H1 (cell line): ENCODE measurements at regions not wholly inside any gene's neighbourhood (a gene's known extent, or its start where the extent isn't known, plus 50 kb on each side); places are given as distances from the start of the nearest gene placed in this dataset.

Source experiments
- CTCF ChIA-PET: fragments of 300-600 bp; sonication (Branson Sonifier 250); formaldehyde crosslinking; loops from one replicate; lab custom pipeline; 2021; ENCODE audit not compliant: partially characterized antibody; lab: Charles Lee
- POLR2A ChIA-PET: fragments of 300-600 bp; sonication (Branson Sonifier 250); formaldehyde crosslinking; loops from one replicate; lab custom pipeline; 2021; ENCODE audit warnings: inconsistent platforms; ENCODE audit not compliant: partially characterized antibody; lab: Charles Lee
- DNase-seq, 2 experiments: peaks; one replicate each; pipeline versions ENCODE4 v3.0.0 to v3.0.0-alpha.2; 2010 to 2022; ENCODE audit warnings: low spot score in 2 of 2, low read depth in 1 of 2, mixed read lengths in 1 of 2
- FAIRE-seq: peaks from 2 replicates; lab custom pipeline; 2011; peaks lifted over from hg19 to GRCh38; lab: Jason Lieb, UNC
- H2AFZ ChIP-seq: 2 replicates; pipeline ENCODE4 v1.8.1; 2012; ENCODE audit warnings: low read length, inconsistent platforms
- H2AK5ac ChIP-seq: 2 replicates; pipeline ENCODE4 v1.6.1; 2013; ENCODE audit warnings: low read depth, low read length
- H2BK120ac ChIP-seq: replicated peaks from 2 replicates; pipeline ENCODE3; 2013; ENCODE audit warnings: low read depth, low read length, inconsistent platforms
- H2BK12ac ChIP-seq: 2 replicates; pipeline ENCODE4 v1.6.1; 2013; ENCODE audit warnings: low read depth, low read length
- H2BK15ac ChIP-seq: 2 replicates; pipeline ENCODE4 v1.6.1; 2013; ENCODE audit warnings: low read length
- H2BK20ac ChIP-seq: 2 replicates; pipeline ENCODE4 v1.6.1; 2013; ENCODE audit warnings: low read length
- H2BK5ac ChIP-seq: 2 replicates; pipeline ENCODE4 v1.6.1; 2013; ENCODE audit warnings: low read depth, low read length
- H3K14ac ChIP-seq: 2 replicates; pipeline ENCODE4 v1.6.1; 2013; ENCODE audit warnings: inconsistent platforms; ENCODE audit not compliant: insufficient read length
- H3K18ac ChIP-seq: 2 replicates; pipeline ENCODE4 v1.6.1; 2013; ENCODE audit warnings: low read length; ENCODE audit errors: extremely low read depth
- H3K23ac ChIP-seq: 2 replicates; pipeline ENCODE4 v1.6.1; 2013; ENCODE audit warnings: inconsistent platforms; ENCODE audit not compliant: insufficient read length
- H3K23me2 ChIP-seq: 2 replicates; pipeline ENCODE4 v1.6.1; 2013; ENCODE audit warnings: low read depth, low read length
- H3K27ac ChIP-seq: 2 replicates; pipeline ENCODE4 v1.6.1; 2011; ENCODE audit warnings: low read depth, low read length, inconsistent platforms
- H3K27me3 ChIP-seq, 4 experiments: replicated peaks in 1 of 4; 1 replicate in 1 of 4; 2 replicates in 3 of 4; pipeline versions ENCODE4 v1.6.1 to v1.8.1; 2011 to 2013; ENCODE audit warnings: low read length in 3 of 4, mild to moderate bottlenecking in 3 of 4, inconsistent platforms in 2 of 4, mixed read lengths in 2 of 4, moderate library complexity in 1 of 4; ENCODE audit not compliant: control insufficient read depth in 3 of 4, insufficient read depth in 3 of 4; ENCODE audit errors: extremely low read depth in 1 of 4
- H3K36me3 ChIP-seq, 4 experiments: 2 replicates each; pipeline versions ENCODE4 v1.6.1 to v1.8.1; 2011 to 2013; ENCODE audit warnings: mild to moderate bottlenecking in 4 of 4, low read length in 3 of 4, moderate library complexity in 2 of 4, control low read depth in 1 of 4, inconsistent platforms in 1 of 4; ENCODE audit not compliant: insufficient read depth in 4 of 4, control insufficient read depth in 2 of 4
- H3K4ac ChIP-seq: replicated peaks from 2 replicates; pipeline ENCODE3; 2013; ENCODE audit warnings: low read length, low read depth, mixed read lengths, inconsistent platforms; ENCODE audit not compliant: insufficient read length
- H3K4me1 ChIP-seq, 4 experiments: replicated peaks in 1 of 4; 1 replicate in 1 of 4; 2 replicates in 3 of 4; pipeline versions ENCODE4 v1.6.1 to v1.8.1; 2011 to 2013; ENCODE audit warnings: low read length in 3 of 4, inconsistent platforms in 2 of 4, mixed read lengths in 1 of 4; ENCODE audit not compliant: insufficient read depth in 4 of 4, control insufficient read depth in 3 of 4
- H3K4me2 ChIP-seq, 2 experiments: 2 replicates each; pipeline versions ENCODE4 v1.6.1 to v1.8.1; 2011 to 2013; ENCODE audit warnings: low read depth in 2 of 2, low read length in 2 of 2, control low read depth in 1 of 2, inconsistent platforms in 1 of 2, mild to moderate bottlenecking in 1 of 2; ENCODE audit not compliant: insufficient read depth in 1 of 2
- H3K4me3 ChIP-seq, 4 experiments: fragments of 200-600, 300-600 bp in 1 of 4; sonication (generic), shearing (Covaris generic), sonication (Bioruptor Twin) in 1 of 4; 2 replicates each; pipeline versions ENCODE4 v1.5.1 to v1.8.1; 2011 to 2016; ENCODE audit warnings: low read length in 4 of 4, low read depth in 3 of 4, control low read depth in 2 of 4, inconsistent platforms in 2 of 4, mild to moderate bottlenecking in 2 of 4, mixed read lengths in 1 of 4, moderate library complexity in 1 of 4; ENCODE audit not compliant: insufficient read depth in 2 of 4; ENCODE audit errors: extremely low read depth in 1 of 4
- H3K56ac ChIP-seq: replicated peaks from 2 replicates; pipeline ENCODE3; 2013; ENCODE audit warnings: low read depth, mild to moderate bottlenecking, mixed read lengths, low read length, inconsistent platforms; ENCODE audit not compliant: insufficient read length
- H3K79me1 ChIP-seq: 2 replicates; pipeline ENCODE4 v1.6.1; 2013; ENCODE audit warnings: low read depth, low read length, control low read depth
- H3K79me2 ChIP-seq, 2 experiments: 2 replicates each; pipeline versions ENCODE4 v1.6.1 to v1.8.1; 2012 to 2013; ENCODE audit warnings: low read length in 2 of 2, mild to moderate bottlenecking in 2 of 2, inconsistent platforms in 1 of 2; ENCODE audit not compliant: insufficient read depth in 2 of 2, control insufficient read depth in 1 of 2
- H3K9ac ChIP-seq, 4 experiments: replicated peaks in 1 of 4; 1 replicate in 1 of 4; 2 replicates in 3 of 4; pipeline versions ENCODE4 v1.6.1 to v1.8.1; 2011 to 2013; ENCODE audit warnings: low read depth in 3 of 4, low read length in 3 of 4, control low read depth in 2 of 4, mild to moderate bottlenecking in 2 of 4, moderate library complexity in 2 of 4, inconsistent platforms in 1 of 4; ENCODE audit errors: extremely low read depth in 1 of 4
- H3K9me3 ChIP-seq, 2 experiments: 2 replicates each; pipeline versions ENCODE4 v1.6.1 to v1.8.1; 2012 to 2013; ENCODE audit warnings: mild to moderate bottlenecking in 2 of 2, moderate library complexity in 2 of 2, control low read depth in 1 of 2, inconsistent platforms in 1 of 2, low read depth in 1 of 2, low read length in 1 of 2, mixed read lengths in 1 of 2; ENCODE audit not compliant: insufficient read depth in 2 of 2
- H4K20me1 ChIP-seq, 2 experiments: replicated peaks in 1 of 2; 2 replicates each; pipeline versions ENCODE3 to v1.8.1; 2011 to 2013; ENCODE audit warnings: inconsistent platforms in 2 of 2, low read length in 2 of 2, mild to moderate bottlenecking in 1 of 2; ENCODE audit not compliant: insufficient read depth in 2 of 2, control insufficient read depth in 1 of 2
- H4K5ac ChIP-seq: 2 replicates; pipeline ENCODE4 v1.6.1; 2013; ENCODE audit warnings: low read length, low read depth, mixed read lengths, inconsistent platforms; ENCODE audit not compliant: insufficient read length
- H4K8ac ChIP-seq: 2 replicates; pipeline ENCODE4 v1.8.0; 2013; ENCODE audit warnings: mild to moderate bottlenecking, moderate library complexity, low read length, inconsistent platforms; ENCODE audit not compliant: insufficient read depth; ENCODE audit errors: extremely low read depth
- H4K91ac ChIP-seq: replicated peaks from 2 replicates; pipeline ENCODE3; 2013; ENCODE audit warnings: low read length, mixed read lengths, inconsistent platforms; ENCODE audit not compliant: insufficient read length
- CHD1 ChIP-seq: IDR thresholded peaks from 2 replicates; pipeline ENCODE4 v1.6.1; 2012; ENCODE audit warnings: low read depth, low read length, improper control_type of control experiment
- GABPA ChIP-seq: IDR thresholded peaks from 2 replicates; pipeline ENCODE4 v1.6.1; 2011; ENCODE audit warnings: mild to moderate bottlenecking, low read length, moderate library complexity, borderline replicate concordance; ENCODE audit not compliant: insufficient read depth
- POLR2AphosphoS5 ChIP-seq: IDR thresholded peaks from 2 replicates; pipeline ENCODE4 v1.6.1; 2011; ENCODE audit warnings: low read depth, low read length
- POU5F1 ChIP-seq: IDR thresholded peaks from 2 replicates; pipeline ENCODE4 v1.6.1; 2011; ENCODE audit warnings: low read depth, mild to moderate bottlenecking, low read length, moderate library complexity
- SRF ChIP-seq: IDR thresholded peaks from 2 replicates; pipeline ENCODE4 v1.6.1; 2011; ENCODE audit warnings: mild to moderate bottlenecking, low read depth, low read length, moderate library complexity
- SUZ12 ChIP-seq: fragments of 200-600 bp; sonication (generic); IDR thresholded peaks from 2 replicates; pipeline ENCODE4 v1.6.1; 2012; ENCODE audit warnings: mild to moderate bottlenecking, inconsistent platforms, low read length, moderate library complexity, mixed read lengths
- WGBS, 2 experiments: shearing (Covaris generic) in 1 of 2; methylation state at CpG; one replicate each; pipeline versions ENCODE4 v1.1.6 to v1.1.7; 2013 to 2015; ENCODE audit warnings: low lambda C conversion rate in 2 of 2, mixed read lengths in 2 of 2, inconsistent platforms in 1 of 2, low coverage in 1 of 2, missing lambda C conversion rate in 1 of 2; ENCODE audit not compliant: insufficient replicate concordance in 2 of 2, insufficient coverage in 1 of 2, insufficient read length in 1 of 2; ENCODE audit errors: extremely low coverage in 1 of 2, missing lambda C conversion rate in 1 of 2; 5-methylcytosine and 5-hydroxymethylcytosine counted together

GRCh38 chr1:38228718-38229117 lies 182.1 kb upstream of the POU3F1 start:
- H3K4me3 ChIP-seq: no peak overlapping the region
- peaks cover 5% of the 10 kb centered on the region; the same call in 1 of the 2 replicates for H3K23me2 ChIP-seq
- DNase-seq (no peak), FAIRE-seq (no peak)
- H4K8ac ChIP-seq: no peak overlapping the region
- no peak overlapping the region for H3K4ac ChIP-seq
- no peak overlapping the region for H3K23ac ChIP-seq
- no peaks in the 10 kb centered on the region for H3K36me3 ChIP-seq
- no peaks in the 10 kb centered on the region for H3K27me3 ChIP-seq
- ChIA-PET POLR2A (no interaction called here), CTCF (interaction anchor here (1.0 to 1.5 kb wide), 2 partner anchors 10 to 188 kb away, joined by 3 read pairs; no protein-coding TSS in a partner anchor)
- H2BK20ac ChIP-seq: no peak overlapping the region
- WGBS, 2 experiments: 92% methylated on average over 3 of the region's 3 CpGs; no CpG with 5 or more reads in 1 of the 2 experiments
- H3K27ac ChIP-seq: no peak overlapping the region
- peaks cover 0 to 3% (median 0%) of the 10 kb centered on the region in 4 experiments; a peak in 1 of 7 replicates for H3K4me1 ChIP-seq
- no peaks in the 10 kb centered on the region for H4K20me1 ChIP-seq
- no peak overlapping the region for H4K91ac ChIP-seq
- H3K79me1 ChIP-seq: no peaks in the 10 kb centered on the region
- H2BK5ac ChIP-seq: no peak overlapping the region
- no peak overlapping the region for H2AK5ac ChIP-seq
- no peak overlapping the region for H2BK15ac ChIP-seq
- no peak overlapping the region for H3K4me2 ChIP-seq
- H3K18ac ChIP-seq: no peak overlapping the region
- H3K14ac ChIP-seq: no peak overlapping the region
- TF ChIP-seq GABPA (no peak), CHD1 (no peak), POU5F1 (no peak), SRF (no peak), SUZ12 (no peak), POLR2AphosphoS5 (no peak)
- H4K5ac ChIP-seq: no peak overlapping the region
- no peak overlapping the region for H2BK12ac ChIP-seq
- H3K9me3 ChIP-seq: peaks cover 10 to 19% of the 10 kb centered on the region in 2 experiments
- no peak overlapping the region for H3K56ac ChIP-seq
- no peaks in the 10 kb centered on the region for H3K79me2 ChIP-seq
- no peak overlapping the region for H3K9ac ChIP-seq
- no peak overlapping the region for H2BK120ac ChIP-seq
- H2AFZ ChIP-seq: no peak overlapping the region
